ENCODE measurements at regions not wholly inside any gene's neighbourhood (a gene's known extent, or its start where the extent isn't known, plus 50 kb on each side); places are given as distances from the start of the nearest gene placed in this dataset.

- no peak for TF ChIP-seq CTCF (conservative IDR thresholded peaks at IDR 0.05; ENCODE audit: low read depth, low read length)
- no peak for TF ChIP-seq EZH2phosphoT487 (IDR thresholded peaks at IDR 0.05; ENCODE audit: borderline replicate concordance, low read length)
- no peak for TF ChIP-seq EZH2 (IDR thresholded peaks at IDR 0.05; ENCODE audit: low read length, unreplicated experiment)
Observed at GRCh38 chr1:165992533-165992932, 165.1 kb downstream of the UCK2 start.

All from PC-3 (cell line).